HS-5 (cell line): ENCODE measurements at regions not wholly inside any gene's neighbourhood (a gene's known extent, or its start where the extent isn't known, plus 50 kb on each side); places are given as distances from the start of the nearest gene placed in this dataset.
"Not testable (repeated sequence)": the region's sequence is repeated elsewhere in the genome, so short reads cannot be mapped to it uniquely, and the experiment has no call there.

Experiments used
- DNase-seq: peaks from one replicate; pipeline ENCODE4 v3.0.0-alpha.2; 2012; ENCODE audit warnings: low read depth

DNA sequence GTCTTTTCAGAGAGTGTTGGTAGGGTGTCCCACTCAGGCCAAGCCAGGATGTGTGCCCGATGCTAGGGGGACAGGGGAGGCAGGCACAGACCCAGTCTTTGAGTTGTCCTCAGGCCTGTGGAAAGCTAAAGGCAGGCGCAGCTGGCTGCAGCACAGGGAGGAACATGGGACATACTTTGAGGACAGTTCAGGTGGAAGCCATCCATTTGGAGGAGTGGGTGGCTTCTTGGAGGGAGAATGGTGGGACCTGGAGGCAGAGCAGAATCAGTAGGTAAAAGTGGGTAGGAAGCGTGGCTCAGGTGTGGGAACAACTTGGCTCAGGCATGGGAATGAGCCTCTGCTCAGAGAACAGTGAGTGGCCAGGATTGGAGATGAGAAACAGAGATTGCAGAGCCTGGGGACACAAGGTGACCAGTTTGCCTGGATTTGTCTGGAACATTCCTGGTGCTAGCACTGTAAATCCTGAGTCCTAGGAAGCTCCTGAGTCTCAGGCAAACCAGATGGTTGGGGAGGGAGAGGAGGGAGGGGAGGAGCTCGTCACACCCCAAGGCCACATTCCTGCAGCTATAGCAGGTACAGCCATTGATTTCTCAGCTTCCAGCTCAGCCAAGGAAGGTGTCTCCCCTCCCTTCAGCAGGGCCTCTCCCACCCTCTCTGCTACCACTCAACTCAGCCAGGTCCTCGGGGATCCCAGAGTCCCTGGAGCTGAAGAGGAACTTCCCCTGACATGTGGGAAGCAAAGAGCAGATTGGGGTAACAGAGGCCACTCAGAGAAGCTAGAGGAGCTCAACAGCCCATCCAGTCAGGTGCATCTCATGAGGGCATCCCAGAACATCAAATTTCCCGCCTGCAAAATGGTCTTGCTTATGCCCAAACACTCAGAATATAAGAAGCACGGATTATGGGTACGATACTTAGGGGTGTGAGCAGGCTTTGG, 65.2 kb upstream of the TINAGL1 start:
- no peak for DNase-seq

DNA sequence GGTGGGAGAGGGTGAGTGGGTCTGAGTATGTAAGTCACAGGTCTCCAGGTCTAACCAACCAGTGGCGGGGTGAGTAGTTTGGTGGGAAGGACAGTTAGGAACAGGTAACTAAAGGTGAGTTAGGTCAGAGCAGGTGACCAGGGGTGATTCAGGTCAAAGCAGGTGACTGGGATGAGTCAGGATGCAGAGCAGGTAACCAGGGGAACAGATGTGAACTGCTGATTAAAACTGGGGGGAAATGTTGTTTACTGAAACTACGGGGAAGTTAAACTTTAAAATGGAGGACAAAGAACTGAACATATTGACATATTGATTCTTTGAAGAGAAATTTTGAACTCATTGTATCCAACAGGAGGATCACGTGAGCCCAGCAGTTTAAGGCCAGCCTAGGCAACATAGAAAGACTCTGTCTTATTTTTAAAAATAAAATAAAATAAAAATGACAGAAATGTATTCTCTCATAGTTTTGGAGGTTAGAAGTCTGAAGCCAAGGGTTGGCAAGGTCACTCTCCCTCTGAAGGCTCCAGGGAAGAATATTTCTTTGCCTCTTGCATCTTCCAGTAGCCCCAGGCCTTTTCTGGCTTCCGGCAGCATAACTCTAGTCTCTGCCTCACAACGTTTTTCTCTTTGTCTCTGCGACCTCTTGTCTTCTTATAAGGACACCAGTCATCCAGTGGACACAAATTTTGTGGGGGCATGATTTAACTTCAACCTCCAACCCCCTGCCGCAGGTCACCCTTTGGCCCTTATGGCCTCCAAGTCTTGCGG, 64.3 kb upstream of the TINAGL1 start:
- no peak for DNase-seq

DNA sequence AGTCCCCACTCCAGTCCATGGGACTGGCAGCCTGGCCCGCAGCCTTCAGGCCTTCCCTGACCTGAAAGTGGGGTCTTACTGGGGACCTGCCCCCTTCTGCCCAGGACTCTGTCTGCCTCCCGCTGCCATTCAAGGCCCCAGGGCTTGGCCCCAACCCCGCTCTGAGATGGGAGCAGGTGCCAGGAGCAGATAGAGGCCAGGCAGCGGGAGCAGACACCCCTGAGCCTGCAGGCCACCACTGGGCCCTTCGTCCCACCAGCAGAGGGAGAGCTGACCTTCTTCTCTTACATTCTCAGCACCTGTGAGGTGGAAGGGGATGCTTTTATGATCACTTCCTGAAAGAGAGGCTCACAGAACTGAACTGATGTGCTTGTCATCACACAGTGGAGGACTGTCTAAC, 62.2 kb upstream of the TINAGL1 start:
- no peak for DNase-seq

DNA sequence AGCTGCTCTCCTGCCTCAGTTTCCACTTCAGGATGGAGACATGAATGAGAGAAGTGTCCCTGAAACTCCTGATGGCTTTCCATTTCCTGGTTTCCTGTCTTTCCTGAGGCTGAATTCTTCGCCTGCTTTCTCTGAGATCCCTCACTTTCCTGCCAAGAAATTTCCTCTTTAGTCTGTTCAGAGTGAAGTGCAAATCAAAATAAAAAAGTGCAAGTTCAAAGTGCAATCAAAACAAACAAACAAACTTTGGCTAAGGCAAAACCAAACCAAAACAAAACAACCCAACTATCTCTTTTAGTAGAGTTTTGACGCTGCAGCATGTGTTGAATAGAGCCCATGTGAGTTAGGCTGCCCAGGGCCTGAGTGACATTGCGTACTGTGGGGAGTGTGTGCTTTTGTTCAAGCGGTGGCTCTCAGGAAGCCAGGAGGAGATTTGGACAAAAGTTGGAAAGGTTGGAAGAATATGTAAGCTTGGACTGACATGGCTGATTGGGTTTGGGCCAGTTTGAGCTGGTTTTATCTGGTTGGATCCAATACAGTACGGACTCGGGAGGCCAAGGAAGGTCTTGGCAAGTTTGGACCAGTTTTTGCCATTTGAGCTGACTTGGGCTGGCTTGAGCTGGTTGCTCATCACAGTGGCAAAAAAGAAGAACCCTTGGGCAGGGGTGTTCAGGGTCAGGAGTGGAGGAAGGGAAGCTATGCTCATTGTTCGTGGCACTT, 61.1 kb upstream of the TINAGL1 start:
- no peak for DNase-seq

DNA sequence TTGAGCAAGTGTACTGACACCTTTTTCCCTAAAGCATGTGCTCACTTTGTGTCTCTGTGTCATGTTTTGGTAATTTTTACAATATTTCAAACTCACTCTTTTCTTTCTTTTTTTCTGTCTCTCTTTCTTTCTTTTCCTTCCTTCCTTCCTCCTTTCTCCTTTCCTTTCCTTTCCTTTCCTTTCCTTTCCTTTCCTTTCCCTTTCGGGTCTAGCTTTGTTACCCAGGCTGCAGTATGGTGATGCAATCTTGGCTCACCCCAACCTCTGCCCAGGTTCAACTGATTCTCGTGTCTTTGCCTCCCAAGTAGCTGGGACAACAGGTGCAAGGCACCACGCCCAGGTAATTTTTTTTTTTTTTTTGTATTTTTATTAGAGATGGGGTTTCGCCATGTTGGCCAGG, 60.4 kb upstream of the TINAGL1 start:
- no peak for DNase-seq

DNA sequence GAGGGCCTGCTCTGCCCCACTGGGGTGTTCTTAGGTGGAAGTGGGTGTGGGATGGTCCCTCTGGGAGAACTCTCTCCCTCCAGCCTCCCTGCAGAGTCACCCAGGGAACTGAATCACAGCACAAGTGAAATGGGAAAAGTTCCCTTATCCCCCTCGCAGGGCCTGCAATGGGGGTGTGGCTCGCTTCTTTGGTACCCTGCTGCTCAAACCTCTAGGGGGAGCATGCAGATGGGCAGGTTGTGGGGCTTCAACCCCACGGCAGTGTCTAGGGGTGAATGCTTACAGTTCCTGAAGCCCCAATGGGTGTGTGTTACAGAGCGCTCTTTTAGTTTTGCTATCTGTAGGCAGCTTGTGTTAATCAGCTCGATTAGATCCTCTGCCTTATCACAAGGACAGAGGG, 59.0 kb upstream of the TINAGL1 start:
- DNase-seq, result no peak

DNA sequence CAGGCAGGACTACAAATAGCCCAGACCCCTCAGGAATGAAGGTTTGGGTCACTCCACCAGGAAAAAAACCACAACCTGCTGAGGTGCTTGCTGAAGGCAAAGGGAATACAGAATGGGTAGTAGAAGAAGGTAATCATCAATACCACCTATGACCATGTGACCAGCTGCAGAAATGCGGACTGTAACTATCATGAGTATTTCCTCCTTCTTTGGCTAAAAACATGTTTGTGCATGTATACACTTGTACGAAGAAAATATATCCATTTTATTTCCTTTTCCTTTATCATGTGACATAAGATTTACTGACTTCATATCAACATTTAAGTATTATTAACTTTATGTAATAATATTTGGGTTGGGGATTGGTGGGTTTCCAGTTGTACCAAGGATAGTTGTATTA, 58.3 kb upstream of the TINAGL1 start:
- DNase-seq, result not testable (repeated sequence)

DNA sequence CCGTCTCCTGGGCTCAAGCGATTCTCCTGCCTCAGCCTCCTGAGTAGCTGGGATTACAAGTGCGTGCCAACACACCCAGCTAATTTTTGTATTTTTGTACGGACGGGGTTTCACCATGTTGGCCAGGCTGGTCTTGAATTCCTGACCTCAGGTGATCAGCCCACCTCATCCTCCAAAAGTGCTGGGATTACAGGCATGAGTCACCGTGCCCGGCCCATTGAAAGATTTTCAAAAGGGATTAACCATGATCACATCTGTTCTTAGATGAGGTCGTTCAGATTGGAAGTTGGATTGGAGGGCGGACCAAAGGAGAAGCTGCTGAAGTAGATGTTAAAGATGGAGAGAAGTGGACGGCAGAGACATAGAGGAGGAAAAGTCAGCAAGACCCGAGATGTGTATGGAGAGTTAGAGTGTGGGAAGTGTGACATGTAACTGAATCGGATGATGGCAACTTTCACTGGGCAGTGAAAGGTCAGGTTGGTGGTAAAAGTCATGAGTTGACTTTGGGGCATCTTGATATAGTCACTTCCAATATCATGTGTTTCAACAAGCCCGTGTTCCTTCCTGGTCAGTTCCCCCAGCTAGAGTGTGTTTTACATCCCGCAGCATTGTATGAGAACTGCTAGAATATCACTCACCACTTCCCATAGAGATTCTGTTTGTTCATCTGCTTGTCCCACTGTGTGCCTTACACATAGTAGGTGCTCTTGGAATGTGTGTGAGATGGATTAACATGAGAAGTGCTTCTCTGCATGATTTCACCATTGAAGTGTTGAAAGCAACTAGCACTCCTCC, 54.4 kb upstream of the TINAGL1 start:
- DNase-seq, result no peak

DNA sequence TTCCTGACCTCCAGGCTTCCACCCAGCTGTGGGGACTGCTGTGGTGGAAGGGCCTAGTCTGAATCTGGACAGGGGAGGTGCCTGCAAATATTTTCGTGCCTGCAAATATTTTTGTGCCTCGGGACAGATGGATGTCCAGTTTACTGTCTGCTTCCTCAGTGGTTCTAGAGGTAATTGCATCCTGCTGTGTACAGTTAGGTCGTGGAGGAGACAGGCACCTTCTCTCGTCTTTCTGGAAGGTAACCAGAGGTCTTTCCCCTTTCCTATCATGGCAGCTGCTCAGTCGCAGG, 53.8 kb upstream of the TINAGL1 start:
- DNase-seq, result no peak

DNA sequence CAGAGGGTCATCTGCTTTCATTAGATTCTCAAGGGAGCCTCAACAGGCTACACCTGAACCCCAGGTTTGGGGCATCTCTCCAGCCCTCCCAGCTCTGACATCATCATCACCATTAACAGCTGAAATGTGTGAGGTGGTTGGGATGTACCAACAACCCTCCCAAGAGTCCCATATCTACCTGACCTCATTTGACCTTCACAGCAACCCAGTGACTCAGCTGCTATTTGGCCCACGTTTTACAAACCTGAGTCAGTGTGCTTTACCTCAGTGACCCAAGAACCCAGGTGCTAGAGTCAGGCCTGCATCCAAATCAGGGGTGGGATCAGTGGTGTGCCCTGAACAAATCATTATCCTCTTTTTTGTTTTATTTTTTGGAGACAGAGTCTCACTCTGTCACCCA, 53.3 kb upstream of the TINAGL1 start:
- no peak for DNase-seq

DNA sequence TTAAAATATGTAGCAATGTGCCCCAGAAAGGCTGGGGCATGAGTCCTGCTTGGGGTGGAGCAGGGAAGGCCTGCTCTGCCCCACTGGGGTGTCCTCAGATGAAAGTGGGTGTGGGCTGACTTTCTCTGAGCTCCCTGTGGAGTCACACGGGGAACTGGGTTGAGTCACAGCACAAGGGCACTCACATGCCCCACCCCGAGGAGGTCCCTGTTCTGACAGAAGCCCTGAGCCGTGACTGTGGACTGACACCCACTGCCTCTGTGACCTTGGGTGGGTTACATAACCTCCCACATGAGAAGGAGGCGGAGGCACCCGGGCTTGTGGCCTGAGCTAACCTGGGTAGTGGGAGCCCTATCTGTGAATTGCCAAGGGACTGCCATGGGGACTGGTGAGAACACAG, 52.5 kb upstream of the TINAGL1 start:
- DNase-seq, result no peak

DNA sequence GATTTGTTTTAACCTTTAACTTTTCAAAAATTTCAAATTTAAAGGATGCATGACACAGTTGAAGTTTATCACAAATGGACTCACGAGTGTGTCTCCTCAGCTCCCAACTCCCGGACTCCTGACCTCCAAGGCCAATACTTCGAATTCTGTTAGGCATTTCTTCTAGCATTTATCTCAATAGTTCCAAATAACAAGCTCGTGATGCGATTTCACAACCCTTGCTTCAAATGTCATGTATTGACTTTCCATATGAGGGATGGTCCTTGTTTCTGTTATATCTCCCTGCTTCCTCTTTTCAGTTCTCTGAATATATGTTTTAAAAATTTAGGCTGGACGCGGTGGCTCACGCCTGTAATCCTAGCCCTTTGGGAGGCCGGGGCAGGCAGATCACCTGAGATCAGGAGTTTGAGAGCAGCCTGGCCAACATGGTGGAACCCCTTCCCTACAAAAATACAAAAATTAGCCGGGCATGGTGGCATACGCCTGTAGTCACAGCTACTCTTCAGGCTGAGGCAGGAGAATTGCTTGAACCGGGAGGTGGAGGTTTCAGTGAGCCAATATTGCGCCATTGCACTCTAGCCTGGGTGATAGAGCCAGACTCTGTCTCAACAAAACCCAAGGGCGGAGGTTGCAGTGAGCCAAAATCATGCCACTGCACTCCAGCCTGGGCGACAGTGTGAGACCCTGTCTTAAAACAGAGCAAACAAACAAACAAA, 52.0 kb upstream of the TINAGL1 start:
- DNase-seq, result no peak
